ENCODE measurements at regions not wholly inside any gene's neighbourhood (a gene's known extent, or its start where the extent isn't known, plus 50 kb on each side); places are given as distances from the start of the nearest gene placed in this dataset.

- TF ChIP-seq ARNTL (CRISPR knock-in tag; IDR thresholded peaks at IDR 0.05; ENCODE audit: borderline replicate concordance, low read depth) (no peak), ZNF70 (CRISPR knock-in tag; IDR thresholded peaks at IDR 0.05) (no peak), TSHZ2 (CRISPR knock-in tag; IDR thresholded peaks at IDR 0.05) (no peak)
Observed at GRCh38 chr10:10687751-10688150, 329.9 kb upstream of the CELF2 start.
